ENCODE measurements at regions not wholly inside any gene's neighbourhood (a gene's known extent, or its start where the extent isn't known, plus 50 kb on each side); places are given as distances from the start of the nearest gene placed in this dataset.
"Not testable (repeated sequence)": the region's sequence is repeated elsewhere in the genome, so short reads cannot be mapped to it uniquely, and the experiment has no call there.

DNA sequence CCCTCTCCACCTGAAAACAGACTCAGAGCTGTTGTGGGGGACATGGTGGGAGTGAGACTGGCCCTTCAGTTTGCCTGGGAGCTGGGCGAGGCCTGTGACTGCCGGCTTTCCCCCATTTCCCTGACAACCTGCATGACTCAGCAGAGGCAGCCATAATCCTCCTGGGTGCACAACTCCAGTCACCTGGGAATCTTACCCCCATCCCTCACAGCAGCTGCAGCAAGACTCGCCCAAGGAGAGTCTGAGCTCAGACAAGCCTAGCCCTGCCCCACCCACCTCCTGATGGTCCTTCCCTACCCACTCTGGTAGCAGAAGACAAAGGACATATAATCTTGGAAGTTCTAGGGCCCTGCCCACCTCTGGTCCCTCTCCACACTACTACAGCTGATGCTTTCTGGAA, 207.3 kb upstream of the ARID2 start:
- no peak overlapping the region for H3K4me3 Mint-ChIP-seq

GRCh38 chr12:45526823-45527222, 202.7 kb upstream of the ARID2 start:
- H3K4me3 Mint-ChIP-seq; H3K4me1 Mint-ChIP-seq; H3K27me3 Mint-ChIP-seq (ENCODE audit: low read depth); H3K27ac Mint-ChIP-seq (ENCODE audit: unreplicated experiment); DNase-seq (ENCODE audit: low read depth, low spot score): not testable (repeated sequence)
- Mint-ChIP-seq H3K9me3 (peaks cover 25% of the 10 kb centered on the region), H3K36me3 (ENCODE audit: low read depth) (peaks cover 16% of the 10 kb centered on the region)

More for the DNA sequence above, 207.3 kb upstream of the ARID2 start:
- Mint-ChIP-seq H3K36me3 (ENCODE audit: low read depth) (peaks cover 6% of the 10 kb centered on the region), H3K27ac (ENCODE audit: unreplicated experiment) (no peak overlapping the region), H3K9me3 (peaks cover 21% of the 10 kb centered on the region), H3K27me3 (ENCODE audit: low read depth) (no peaks in the 10 kb centered on the region), H3K4me1 (no peaks in the 10 kb centered on the region)
- no peak for TF ChIP-seq CTCF (conservative IDR thresholded peaks at IDR 0.05)
- no peak for DNase-seq (ENCODE audit: low read depth, low spot score)

- H3K4me1 Mint-ChIP-seq = peaks cover 9% of the 10 kb centered on the region
- peaks cover 10% of the 10 kb centered on the region for H3K36me3 Mint-ChIP-seq (ENCODE audit: low read depth)
These were observed 197.4 kb upstream of the ARID2 start for GRCh38 chr12:45532113-45532512.

DNA sequence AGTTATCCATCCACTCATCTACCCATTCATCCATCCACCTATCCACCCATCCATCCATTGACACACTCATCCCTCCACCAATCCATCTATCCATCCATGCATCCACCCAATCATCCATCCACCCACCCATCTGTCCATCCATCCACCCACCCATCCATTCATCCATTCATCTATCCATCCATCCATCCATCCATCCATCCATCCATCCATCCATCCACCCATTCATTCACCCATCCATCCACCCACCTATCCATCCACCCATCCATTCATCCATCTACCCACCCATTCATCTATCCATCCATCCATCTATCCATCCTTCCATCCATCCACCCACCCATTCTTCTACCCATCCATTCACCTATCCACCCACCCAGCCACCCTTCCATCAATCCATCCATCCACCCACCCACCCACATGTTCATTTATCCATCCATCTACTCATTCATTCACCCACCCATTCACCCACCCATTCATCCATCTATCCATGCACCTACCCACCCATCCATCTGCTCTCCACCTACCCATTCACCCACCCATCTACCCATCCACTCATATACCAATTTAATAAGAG, 193.8 kb upstream of the ARID2 start:
- DNase-seq (ENCODE audit: low read depth, low spot score) = no peak
- Mint-ChIP-seq H3K4me3 (no peak overlapping the region), H3K9me3 (peaks cover 3% of the 10 kb centered on the region), H3K27ac (ENCODE audit: unreplicated experiment) (no peak overlapping the region), H3K27me3 (ENCODE audit: low read depth) (no peaks in the 10 kb centered on the region), H3K4me1 (peaks cover 9% of the 10 kb centered on the region), H3K36me3 (ENCODE audit: low read depth) (peaks cover 6% of the 10 kb centered on the region)
- TF ChIP-seq CTCF (conservative IDR thresholded peaks at IDR 0.05) = no peak

More at GRCh38 chr12:45532113-45532512, 197.4 kb upstream of the ARID2 start:
- TF ChIP-seq CTCF (conservative IDR thresholded peaks at IDR 0.05) = no peak
- Mint-ChIP-seq H3K27me3 (ENCODE audit: low read depth) (no peaks in the 10 kb centered on the region), H3K9me3 (peaks cover 7% of the 10 kb centered on the region), H3K27ac (ENCODE audit: unreplicated experiment) (no peak overlapping the region), H3K4me3 (no peak overlapping the region)
- DNase-seq (ENCODE audit: low read depth, low spot score) = no peak

DNA sequence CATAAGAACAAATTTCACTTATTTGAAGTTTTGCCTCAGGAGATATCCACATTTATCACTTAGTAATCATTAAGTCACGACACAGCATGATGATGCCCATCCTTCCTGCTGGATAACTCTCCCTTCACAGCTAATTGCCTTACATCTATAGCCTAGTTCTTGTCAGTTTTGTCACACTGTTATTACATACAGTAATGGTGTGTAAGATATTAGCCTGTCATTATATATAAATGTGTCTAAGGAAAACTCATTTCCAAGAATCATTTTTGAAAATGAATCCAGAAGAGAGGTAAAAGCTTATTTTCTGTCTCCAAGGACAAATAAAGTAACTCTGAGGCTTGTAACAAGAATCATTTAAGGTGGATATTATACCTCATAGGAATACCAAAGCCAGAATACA, 193.2 kb upstream of the ARID2 start:
- no peak for TF ChIP-seq CTCF (conservative IDR thresholded peaks at IDR 0.05)
- H3K27me3 Mint-ChIP-seq (ENCODE audit: low read depth) = no peaks in the 10 kb centered on the region
- no peak overlapping the region for H3K27ac Mint-ChIP-seq (ENCODE audit: unreplicated experiment)
- H3K36me3 Mint-ChIP-seq (ENCODE audit: low read depth) = peaks cover 4% of the 10 kb centered on the region
- H3K4me3 Mint-ChIP-seq = no peak overlapping the region
- no peak for DNase-seq (ENCODE audit: low read depth, low spot score)
- H3K4me1 Mint-ChIP-seq = peaks cover 9% of the 10 kb centered on the region
- H3K9me3 Mint-ChIP-seq = peaks cover 3% of the 10 kb centered on the region

- no peak for TF ChIP-seq CTCF (conservative IDR thresholded peaks at IDR 0.05)
- no peak for DNase-seq (ENCODE audit: low read depth, low spot score)
- Mint-ChIP-seq H3K9me3 (no peaks in the 10 kb centered on the region), H3K4me1 (no peaks in the 10 kb centered on the region), H3K27ac (ENCODE audit: unreplicated experiment) (no peak overlapping the region), H3K27me3 (ENCODE audit: low read depth) (no peaks in the 10 kb centered on the region), H3K4me3 (no peak overlapping the region), H3K36me3 (ENCODE audit: low read depth) (no peaks in the 10 kb centered on the region)
These were observed 188.7 kb upstream of the ARID2 start for GRCh38 chr12:45540661-45541341.
